ENCODE measurements at regions not wholly inside any gene's neighbourhood (a gene's known extent, or its start where the extent isn't known, plus 50 kb on each side); places are given as distances from the start of the nearest gene placed in this dataset.
A peak's percentile ranks its signal among the peaks of the same experiment; 100 is the strongest.

DNA sequence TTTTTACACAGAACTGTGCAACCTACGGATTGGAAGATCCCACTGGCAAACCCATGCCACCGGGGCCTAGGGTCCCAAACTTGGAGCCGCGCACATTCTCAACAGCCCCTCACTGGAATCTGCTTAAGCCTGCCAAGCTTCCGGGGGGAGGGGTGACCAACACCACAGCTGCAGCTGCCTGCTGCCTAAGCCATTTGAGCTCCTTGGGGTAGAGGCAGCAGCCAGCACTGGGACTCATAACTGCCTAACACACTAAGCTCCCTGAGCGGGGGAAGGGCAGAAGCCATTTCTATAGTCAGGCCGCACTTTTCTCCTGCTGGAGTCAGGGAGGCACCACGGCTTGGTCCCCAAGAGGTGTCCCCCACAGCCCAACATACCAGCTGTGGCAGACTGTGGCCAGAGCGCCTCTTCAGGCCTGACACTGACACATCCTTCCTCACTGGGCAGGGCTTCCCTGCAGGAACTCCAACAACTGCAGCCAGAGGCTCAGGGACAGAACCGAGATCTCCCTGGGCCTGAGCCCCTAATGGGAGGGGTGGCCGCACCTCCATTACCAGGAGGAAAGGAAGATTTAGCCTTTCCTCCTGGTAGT is 270.3 kb upstream of the ECI2 start:
- TF ChIP-seq CREB1 (IDR thresholded peaks at IDR 0.05) = no peak
- no peak for TF ChIP-seq CREB1 (CRISPR knock-in tag; IDR thresholded peaks at IDR 0.05)
- no peak for TF ChIP-seq NRF1 (conservative IDR thresholded peaks at IDR 0.05 in 1 of 2, IDR thresholded peaks at IDR 0.05 in 1 of 2)
- TF ChIP-seq TARDBP (IDR thresholded peaks at IDR 0.05) = no peak
- no peak for TF ChIP-seq EZH2 (IDR thresholded peaks at IDR 0.05; ENCODE audit: borderline replicate concordance, low read depth, low read length)
- TF ChIP-seq RUNX1 (IDR thresholded peaks at IDR 0.05; ENCODE audit: low read depth) = no peak
- TF ChIP-seq POLR2AphosphoS5 (IDR thresholded peaks at IDR 0.05; ENCODE audit: control insufficient read depth, insufficient read depth, low read depth, low read length) = no peak
- TF ChIP-seq, protein P1, sequence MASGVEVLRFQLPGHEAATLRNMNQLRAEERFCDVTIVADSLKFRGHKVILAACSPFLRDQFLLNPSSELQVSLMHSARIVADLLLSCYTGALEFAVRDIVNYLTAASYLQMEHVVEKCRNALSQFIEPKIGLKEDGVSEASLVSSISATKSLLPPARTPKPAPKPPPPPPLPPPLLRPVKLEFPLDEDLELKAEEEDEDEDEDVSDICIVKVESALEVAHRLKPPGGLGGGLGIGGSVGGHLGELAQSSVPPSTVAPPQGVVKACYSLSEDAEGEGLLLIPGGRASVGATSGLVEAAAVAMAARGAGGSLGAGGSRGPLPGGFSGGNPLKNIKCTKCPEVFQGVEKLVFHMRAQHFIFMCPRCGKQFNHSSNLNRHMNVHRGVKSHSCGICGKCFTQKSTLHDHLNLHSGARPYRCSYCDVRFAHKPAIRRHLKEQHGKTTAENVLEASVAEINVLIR (CRISPR knock-in tag; IDR thresholded peaks at IDR 0.05) = no peak
- TF ChIP-seq, protein P2, sequence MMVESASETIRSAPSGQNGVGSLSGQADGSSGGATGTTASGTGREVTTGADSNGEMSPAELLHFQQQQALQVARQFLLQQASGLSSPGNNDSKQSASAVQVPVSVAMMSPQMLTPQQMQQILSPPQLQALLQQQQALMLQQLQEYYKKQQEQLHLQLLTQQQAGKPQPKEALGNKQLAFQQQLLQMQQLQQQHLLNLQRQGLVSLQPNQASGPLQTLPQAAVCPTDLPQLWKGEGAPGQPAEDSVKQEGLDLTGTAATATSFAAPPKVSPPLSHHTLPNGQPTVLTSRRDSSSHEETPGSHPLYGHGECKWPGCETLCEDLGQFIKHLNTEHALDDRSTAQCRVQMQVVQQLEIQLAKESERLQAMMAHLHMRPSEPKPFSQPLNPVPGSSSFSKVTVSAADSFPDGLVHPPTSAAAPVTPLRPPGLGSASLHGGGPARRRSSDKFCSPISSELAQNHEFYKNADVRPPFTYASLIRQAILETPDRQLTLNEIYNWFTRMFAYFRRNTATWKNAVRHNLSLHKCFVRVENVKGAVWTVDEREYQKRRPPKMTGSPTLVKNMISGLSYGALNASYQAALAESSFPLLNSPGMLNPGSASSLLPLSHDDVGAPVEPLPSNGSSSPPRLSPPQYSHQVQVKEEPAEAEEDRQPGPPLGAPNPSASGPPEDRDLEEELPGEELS (CRISPR knock-in tag; IDR thresholded peaks at IDR 0.05; ENCODE audit: borderline replicate concordance) = no peak
- TF ChIP-seq, protein P3, sequence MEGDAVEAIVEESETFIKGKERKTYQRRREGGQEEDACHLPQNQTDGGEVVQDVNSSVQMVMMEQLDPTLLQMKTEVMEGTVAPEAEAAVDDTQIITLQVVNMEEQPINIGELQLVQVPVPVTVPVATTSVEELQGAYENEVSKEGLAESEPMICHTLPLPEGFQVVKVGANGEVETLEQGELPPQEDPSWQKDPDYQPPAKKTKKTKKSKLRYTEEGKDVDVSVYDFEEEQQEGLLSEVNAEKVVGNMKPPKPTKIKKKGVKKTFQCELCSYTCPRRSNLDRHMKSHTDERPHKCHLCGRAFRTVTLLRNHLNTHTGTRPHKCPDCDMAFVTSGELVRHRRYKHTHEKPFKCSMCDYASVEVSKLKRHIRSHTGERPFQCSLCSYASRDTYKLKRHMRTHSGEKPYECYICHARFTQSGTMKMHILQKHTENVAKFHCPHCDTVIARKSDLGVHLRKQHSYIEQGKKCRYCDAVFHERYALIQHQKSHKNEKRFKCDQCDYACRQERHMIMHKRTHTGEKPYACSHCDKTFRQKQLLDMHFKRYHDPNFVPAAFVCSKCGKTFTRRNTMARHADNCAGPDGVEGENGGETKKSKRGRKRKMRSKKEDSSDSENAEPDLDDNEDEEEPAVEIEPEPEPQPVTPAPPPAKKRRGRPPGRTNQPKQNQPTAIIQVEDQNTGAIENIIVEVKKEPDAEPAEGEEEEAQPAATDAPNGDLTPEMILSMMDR (IDR thresholded peaks at IDR 0.05 in 2 of 3, conservative IDR thresholded peaks at IDR 0.05 in 1 of 3; ENCODE audit: insufficient read depth in 2 of 3, low read depth in 1 of 3, low read length in 3 of 3) = 0 out of 6 replicates have a peak, but pooled peaks of 2 of the 3 experiments have one; percentile 5 to 7
- TF ChIP-seq PRMT5 (CRISPR knock-in tag; IDR thresholded peaks at IDR 0.05) = no peak
- TF ChIP-seq GTF2F1 (IDR thresholded peaks at IDR 0.05; ENCODE audit: low read depth, low read length) = no peak

Data from K562 (cell line).